GM10248 (cell line): ENCODE measurements at regions not wholly inside any gene's neighbourhood (a gene's known extent, or its start where the extent isn't known, plus 50 kb on each side); places are given as distances from the start of the nearest gene placed in this dataset.

Source experiments
- CTCF ChIA-PET: fragments of 300-600 bp; sonication (Branson Sonifier 250); formaldehyde crosslinking; extraction: SDS; loops from one replicate; lab custom pipeline; 2021; ENCODE audit warnings: antibody characterized with exemption; lab: Yijun Ruan, JAX
- POLR2A ChIA-PET: fragments of 350-650 bp; sonication (Branson Sonifier 250); formaldehyde crosslinking; extraction: SDS; loops from one replicate; lab custom pipeline; 2020; ENCODE audit warnings: antibody characterized with exemption; lab: Yijun Ruan, JAX
- DNase-seq: peaks from one replicate; pipeline ENCODE4 v3.0.0; 2012; ENCODE audit errors: extremely low spot score
- TF ChIP-seq, protein P1 (sequence below): IDR thresholded peaks from 2 replicates; pipeline ENCODE4 v1.5.1; 2012; ENCODE audit warnings: mild to moderate bottlenecking, low read depth; ENCODE audit errors: extremely low read depth, missing control alignments, control extremely low read depth

DNA sequence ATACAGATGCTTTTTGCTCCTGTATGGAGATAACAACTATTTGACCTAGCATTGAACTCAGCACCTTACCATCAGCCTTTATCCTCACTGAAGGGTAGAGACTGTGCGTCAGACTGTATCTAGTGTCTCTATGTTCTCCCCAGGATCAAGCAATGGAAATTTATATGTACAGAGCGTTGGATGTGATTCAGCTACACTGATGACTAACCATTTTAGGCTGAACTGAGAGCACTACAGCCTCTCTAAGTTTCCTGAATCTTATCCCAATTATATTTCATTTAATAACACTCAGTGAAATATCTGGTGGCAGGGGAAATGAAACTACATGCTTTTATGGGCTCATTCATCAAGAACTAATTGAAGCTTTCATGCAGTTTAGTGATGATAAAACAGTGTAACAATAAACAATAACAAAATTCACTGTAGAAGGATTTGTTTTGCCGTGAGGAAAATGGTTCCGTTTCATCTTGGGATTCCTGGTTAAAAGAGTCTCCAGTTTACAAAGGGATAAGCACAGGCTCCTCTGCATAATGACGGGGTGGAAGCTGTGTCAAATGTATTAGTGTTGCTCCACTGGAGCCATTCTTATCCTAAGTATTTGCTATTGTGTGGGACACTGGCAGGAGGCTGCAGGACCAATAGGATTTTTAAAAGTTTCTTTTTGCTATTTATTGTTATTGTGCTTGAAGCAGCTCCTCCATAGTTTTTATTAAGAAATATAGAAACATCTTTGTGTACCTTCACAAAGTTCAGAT is 567.6 kb upstream of the MMS22L start:
- DNase-seq: no peak
- ChIA-PET CTCF (interaction anchor here (1.0 to 1.5 kb wide), 2 partner anchors 9 to 27 kb away, joined by 3 to 4 read pairs; no protein-coding TSS in a partner anchor), POLR2A (no interaction called here)
- TF ChIP-seq, protein P1, sequence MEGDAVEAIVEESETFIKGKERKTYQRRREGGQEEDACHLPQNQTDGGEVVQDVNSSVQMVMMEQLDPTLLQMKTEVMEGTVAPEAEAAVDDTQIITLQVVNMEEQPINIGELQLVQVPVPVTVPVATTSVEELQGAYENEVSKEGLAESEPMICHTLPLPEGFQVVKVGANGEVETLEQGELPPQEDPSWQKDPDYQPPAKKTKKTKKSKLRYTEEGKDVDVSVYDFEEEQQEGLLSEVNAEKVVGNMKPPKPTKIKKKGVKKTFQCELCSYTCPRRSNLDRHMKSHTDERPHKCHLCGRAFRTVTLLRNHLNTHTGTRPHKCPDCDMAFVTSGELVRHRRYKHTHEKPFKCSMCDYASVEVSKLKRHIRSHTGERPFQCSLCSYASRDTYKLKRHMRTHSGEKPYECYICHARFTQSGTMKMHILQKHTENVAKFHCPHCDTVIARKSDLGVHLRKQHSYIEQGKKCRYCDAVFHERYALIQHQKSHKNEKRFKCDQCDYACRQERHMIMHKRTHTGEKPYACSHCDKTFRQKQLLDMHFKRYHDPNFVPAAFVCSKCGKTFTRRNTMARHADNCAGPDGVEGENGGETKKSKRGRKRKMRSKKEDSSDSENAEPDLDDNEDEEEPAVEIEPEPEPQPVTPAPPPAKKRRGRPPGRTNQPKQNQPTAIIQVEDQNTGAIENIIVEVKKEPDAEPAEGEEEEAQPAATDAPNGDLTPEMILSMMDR: no peak

DNA sequence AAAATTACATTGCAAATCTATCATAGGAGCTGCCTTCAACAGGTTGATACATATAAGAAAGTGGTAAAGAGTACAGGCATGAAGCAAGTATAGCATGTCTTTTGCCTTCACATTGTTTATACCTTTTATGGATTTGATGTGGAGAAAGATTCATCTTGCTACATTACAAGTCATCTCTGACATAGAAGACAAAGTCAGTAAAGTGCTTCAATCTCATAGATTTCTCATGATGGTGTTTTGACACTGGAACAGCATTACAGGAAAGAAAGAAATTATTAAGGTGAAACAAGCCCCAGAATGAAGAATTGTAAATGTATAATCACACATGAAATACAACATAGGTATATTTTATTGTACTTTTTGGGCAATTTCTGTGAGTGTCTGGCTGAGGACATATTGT is 580.7 kb upstream of the MMS22L start:
- no peak for DNase-seq
- ChIA-PET POLR2A (no interaction called here), CTCF (interaction anchor here (0.6 kb wide), 1 partner anchor 17 kb away, joined by 3 read pairs; no protein-coding TSS in a partner anchor)
- TF ChIP-seq, protein P1: no peak

DNA sequence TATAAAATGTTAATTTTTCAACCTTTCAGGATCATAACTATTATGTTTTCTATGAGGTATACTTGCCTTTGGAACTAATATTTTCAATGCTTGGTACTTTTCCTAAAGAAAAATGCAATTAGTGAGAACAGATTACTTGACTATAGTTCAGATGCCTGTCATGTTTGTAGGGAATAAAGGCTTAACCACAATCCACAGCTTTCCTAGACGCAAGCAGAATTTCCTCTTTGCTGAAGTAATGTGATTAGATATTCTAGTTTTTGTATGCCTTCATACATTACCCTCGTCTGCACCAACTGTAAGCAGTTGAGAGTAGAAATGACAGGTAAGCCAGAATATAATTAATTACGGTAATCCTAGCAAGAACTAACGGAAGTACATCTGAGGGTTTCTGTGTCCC is 581.4 kb upstream of the MMS22L start:
- ChIA-PET POLR2A (no interaction called here), CTCF (no interaction called here)
- DNase-seq: no peak
- TF ChIP-seq, protein P1: no peak

DNA sequence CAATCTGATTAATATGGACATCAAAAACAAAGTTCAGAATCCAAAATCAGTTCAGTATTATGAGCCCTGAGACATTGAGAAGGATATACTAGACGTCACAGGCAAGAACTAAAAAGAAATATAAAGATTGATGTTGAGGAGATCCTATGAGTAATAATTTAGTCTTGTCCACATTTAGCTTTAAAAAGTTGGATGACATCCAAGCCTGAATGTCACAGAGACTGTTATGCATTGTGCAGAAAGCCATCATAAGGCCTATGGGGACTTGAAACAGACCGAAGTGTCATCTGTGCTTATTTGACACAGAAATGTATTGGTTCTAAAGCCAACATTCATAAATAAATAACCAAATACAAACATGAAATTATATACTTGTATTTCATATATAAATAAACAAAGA is 581.8 kb upstream of the MMS22L start:
- ChIA-PET CTCF (no interaction called here), POLR2A (no interaction called here)
- DNase-seq: no peak
- TF ChIP-seq, protein P1: no peak

DNA sequence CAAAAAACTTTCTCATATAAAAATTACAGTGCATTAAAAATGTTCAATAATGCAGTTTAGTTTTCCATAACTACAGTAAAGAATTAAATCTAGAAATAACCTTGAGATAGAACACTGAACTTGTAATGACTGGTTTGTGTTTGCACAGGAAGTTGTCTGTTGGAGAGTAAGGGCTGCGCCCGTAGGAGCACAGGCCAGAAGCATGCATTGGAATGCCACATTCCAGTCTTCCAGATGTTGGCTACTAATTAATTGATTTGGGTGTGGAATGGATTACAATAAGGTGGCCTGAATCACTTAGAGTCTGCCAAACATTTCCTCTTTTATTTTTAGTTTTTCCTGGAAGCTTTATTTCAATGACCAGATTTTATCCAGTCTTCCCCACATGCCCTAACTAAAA is 582.6 kb upstream of the MMS22L start:
- no peak for DNase-seq
- CTCF ChIA-PET: no interaction called here
- POLR2A ChIA-PET: no interaction called here
- TF ChIP-seq, protein P1: no peak

DNA sequence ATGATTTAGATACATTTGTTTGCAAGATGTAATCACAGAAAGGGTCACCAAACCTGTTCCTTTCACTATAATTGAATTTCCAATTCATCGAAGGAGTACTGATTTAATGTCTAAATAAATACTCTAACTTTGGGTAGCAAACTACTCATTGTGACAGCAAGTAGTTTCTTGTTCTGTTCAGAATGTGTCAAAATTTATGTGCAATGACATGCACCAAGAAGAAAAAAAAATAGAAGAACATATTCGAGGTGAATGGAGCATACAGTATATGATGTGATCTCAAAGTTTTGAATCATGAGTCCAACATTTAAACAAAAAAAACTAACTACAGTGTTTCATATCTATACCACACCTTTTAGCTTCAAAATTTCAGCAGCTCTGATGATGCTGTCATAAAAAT is 583.6 kb upstream of the MMS22L start:
- POLR2A ChIA-PET: no interaction called here
- no peak for DNase-seq
- TF ChIP-seq, protein P1: no peak
- CTCF ChIA-PET: no interaction called here
